BLaER1 (cell line): ENCODE measurements at regions not wholly inside any gene's neighbourhood (a gene's known extent, or its start where the extent isn't known, plus 50 kb on each side); places are given as distances from the start of the nearest gene placed in this dataset.
"Not testable (repeated sequence)": the region's sequence is repeated elsewhere in the genome, so short reads cannot be mapped to it uniquely, and the experiment has no call there.

Experiments
- H3K27ac ChIP-seq: shearing (Covaris generic); formaldehyde crosslinking; 2 replicates; pipeline ENCODE4 v1.8.1; 2022
- H3K27me3 ChIP-seq: shearing (Covaris generic); formaldehyde crosslinking; 2 replicates; pipeline ENCODE4 v1.8.1; 2022
- H3K36me3 ChIP-seq: shearing (Covaris generic); formaldehyde crosslinking; 2 replicates; pipeline ENCODE4 v1.8.1; 2022
- H3K4me1 ChIP-seq: shearing (Covaris generic); formaldehyde crosslinking; 2 replicates; pipeline ENCODE4 v1.8.1; 2022
- H3K4me2 ChIP-seq: shearing (Covaris generic); formaldehyde crosslinking; 2 replicates; pipeline ENCODE4 v1.8.1; 2022
- H3K4me3 ChIP-seq: shearing (Covaris generic); formaldehyde crosslinking; 2 replicates; pipeline ENCODE4 v1.8.1; 2022
- H3K9ac ChIP-seq: shearing (Covaris generic); formaldehyde crosslinking; 2 replicates; pipeline ENCODE4 v1.8.1; 2022
- H3K9me3 ChIP-seq: shearing (Covaris generic); formaldehyde crosslinking; 2 replicates; pipeline ENCODE4 v1.8.1; 2022
- H4K20me1 ChIP-seq: shearing (Covaris generic); formaldehyde crosslinking; 2 replicates; pipeline ENCODE4 v1.8.1; 2022
- Cebpa-rat ChIP-seq: shearing (Covaris generic); IDR thresholded peaks from 2 replicates; pipeline ENCODE4 v1.8.1; 2022

DNA sequence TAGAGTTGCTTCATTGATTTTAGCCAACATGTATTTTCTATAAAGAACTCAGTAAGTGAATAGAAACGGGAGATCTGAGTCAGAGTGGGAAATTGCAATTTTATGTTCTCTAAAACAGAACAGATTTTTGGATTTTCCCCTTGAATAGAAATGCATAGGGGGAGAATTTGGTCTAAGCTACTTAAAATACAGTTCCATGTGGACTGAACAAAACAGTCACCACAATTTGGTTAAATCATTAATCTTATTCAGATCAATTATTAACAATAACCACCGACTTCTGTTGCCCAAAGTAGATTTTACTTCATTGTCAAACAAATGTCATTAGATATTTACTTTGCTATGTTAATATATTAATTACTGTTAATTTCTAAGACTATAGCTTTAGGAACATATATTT, 107.7 kb downstream of the SCG2 start:
- no peak for TF ChIP-seq Cebpa-rat
- H3K4me3 ChIP-seq: no peak overlapping the region
- no peak overlapping the region for H3K4me2 ChIP-seq
- H3K36me3 ChIP-seq: no peaks in the 10 kb centered on the region
- no peaks in the 10 kb centered on the region for H4K20me1 ChIP-seq
- H3K9me3 ChIP-seq: peaks cover 56% of the 10 kb centered on the region
- H3K9ac ChIP-seq: no peak overlapping the region
- no peaks in the 10 kb centered on the region for H3K27me3 ChIP-seq
- peaks cover 11% of the 10 kb centered on the region for H3K4me1 ChIP-seq
- no peak overlapping the region for H3K27ac ChIP-seq

- no peak overlapping the region for H3K4me2 ChIP-seq
- H3K27ac ChIP-seq: no peak overlapping the region
- TF ChIP-seq Cebpa-rat: no peak
Observed at GRCh38 chr2:223494942-223495341, 107.2 kb downstream of the SCG2 start.

DNA sequence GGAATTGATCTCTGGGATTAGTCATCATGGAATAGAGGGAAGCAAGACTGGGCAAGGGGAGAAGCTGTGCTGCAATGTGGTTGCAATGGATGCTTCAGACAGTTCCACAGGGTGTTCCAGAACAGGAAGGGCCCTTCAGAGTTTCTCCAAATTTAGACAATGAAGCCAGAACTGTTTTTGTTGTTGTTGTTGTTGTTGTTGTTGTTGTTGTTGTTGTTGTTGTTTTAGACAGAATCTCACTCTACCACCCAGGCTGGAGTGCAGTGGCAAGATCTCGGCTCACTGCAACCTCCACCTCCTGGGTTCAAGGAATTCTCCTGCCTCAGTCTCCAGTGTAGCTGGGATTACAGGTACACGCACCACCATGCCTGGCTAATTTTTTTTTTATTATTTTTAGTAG, 105.3 kb downstream of the SCG2 start:
- H3K9ac ChIP-seq, H3K4me1 ChIP-seq, H3K27ac ChIP-seq, H4K20me1 ChIP-seq, H3K27me3 ChIP-seq, H3K36me3 ChIP-seq, H3K4me2 ChIP-seq, H3K4me3 ChIP-seq: not testable (repeated sequence)
- H3K9me3 ChIP-seq: peaks cover 41% of the 10 kb centered on the region

More at GRCh38 chr2:223494942-223495341, 107.2 kb downstream of the SCG2 start:
- H3K9me3 ChIP-seq: peaks cover 56% of the 10 kb centered on the region
- no peaks in the 10 kb centered on the region for H3K36me3 ChIP-seq
- no peak overlapping the region for H3K4me3 ChIP-seq
- H4K20me1 ChIP-seq: no peaks in the 10 kb centered on the region
- no peaks in the 10 kb centered on the region for H3K27me3 ChIP-seq
- H3K4me1 ChIP-seq: peaks cover 7% of the 10 kb centered on the region
- H3K9ac ChIP-seq: no peak overlapping the region

DNA sequence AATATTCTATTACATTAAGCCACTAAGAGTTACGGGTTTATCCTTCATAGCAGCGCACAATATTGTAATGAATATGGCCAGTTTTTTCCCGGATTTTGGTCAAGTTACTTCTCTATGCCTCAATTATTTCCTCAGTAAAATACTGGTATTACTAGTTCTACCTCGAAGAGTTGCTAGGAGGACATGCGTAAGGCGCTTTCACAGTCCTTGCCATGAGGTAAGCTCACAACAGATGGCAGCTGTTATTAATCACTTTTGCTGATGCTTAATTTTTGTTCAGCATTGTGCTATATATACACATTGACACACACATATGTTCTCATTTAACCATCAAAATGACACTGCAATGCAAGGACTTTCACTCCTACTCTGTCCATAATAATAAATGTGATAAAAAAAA, 101.5 kb downstream of the SCG2 start:
- H3K27me3 ChIP-seq: no peaks in the 10 kb centered on the region
- no peaks in the 10 kb centered on the region for H3K4me1 ChIP-seq
- H3K27ac ChIP-seq: no peak overlapping the region
- no peaks in the 10 kb centered on the region for H3K36me3 ChIP-seq
- H3K4me2 ChIP-seq: no peak overlapping the region
- no peak overlapping the region for H3K4me3 ChIP-seq
- H3K9me3 ChIP-seq: peaks cover 27% of the 10 kb centered on the region
- H4K20me1 ChIP-seq: no peaks in the 10 kb centered on the region
- H3K9ac ChIP-seq: no peak overlapping the region
- no peak for TF ChIP-seq Cebpa-rat

GRCh38 chr2:223501641-223502040, 100.5 kb downstream of the SCG2 start:
- H3K9ac ChIP-seq: no peak overlapping the region
- H3K4me2 ChIP-seq: no peak overlapping the region

GRCh38 chr2:223503746-223504145, 98.4 kb downstream of the SCG2 start:
- Histone ChIP-seq H3K4me1 (no peaks in the 10 kb centered on the region), H3K9ac (no peak overlapping the region), H3K4me3 (no peak overlapping the region), H3K9me3 (peaks cover 7% of the 10 kb centered on the region), H3K36me3 (no peaks in the 10 kb centered on the region), H4K20me1 (no peaks in the 10 kb centered on the region), H3K27ac (no peak overlapping the region), H3K27me3 (no peaks in the 10 kb centered on the region), H3K4me2 (no peak overlapping the region)
- TF ChIP-seq Cebpa-rat: no peak

More at GRCh38 chr2:223501641-223502040, 100.5 kb downstream of the SCG2 start:
- H3K4me3 ChIP-seq: no peak overlapping the region
- no peaks in the 10 kb centered on the region for H3K27me3 ChIP-seq
- no peaks in the 10 kb centered on the region for H4K20me1 ChIP-seq
- H3K36me3 ChIP-seq: no peaks in the 10 kb centered on the region
- TF ChIP-seq Cebpa-rat: no peak
- H3K27ac ChIP-seq: no peak overlapping the region
- peaks cover 18% of the 10 kb centered on the region for H3K9me3 ChIP-seq
- H3K4me1 ChIP-seq: no peaks in the 10 kb centered on the region

DNA sequence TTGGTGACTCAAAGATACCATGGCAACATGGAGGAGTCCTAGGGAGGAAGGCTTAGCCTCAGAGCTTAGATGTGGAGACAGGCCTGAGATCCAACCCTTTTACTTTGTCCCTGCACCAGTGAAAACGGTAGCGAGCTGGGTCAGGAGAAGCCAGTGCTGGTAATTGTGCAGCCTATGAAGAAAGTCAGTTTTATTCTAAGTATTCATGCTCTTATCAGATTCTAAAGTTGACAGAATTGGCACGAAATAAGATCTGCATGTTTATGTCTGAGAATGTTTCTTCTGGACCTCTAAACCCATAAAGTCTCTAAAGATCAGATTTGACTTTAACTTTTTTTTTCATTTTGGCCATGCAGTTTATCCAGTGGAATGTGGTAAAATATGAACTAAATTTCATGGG, 93.8 kb downstream of the SCG2 start:
- no peak overlapping the region for H3K9ac ChIP-seq
- H3K4me3 ChIP-seq: no peak overlapping the region
- peaks cover 7% of the 10 kb centered on the region for H3K9me3 ChIP-seq
- H3K27me3 ChIP-seq: no peaks in the 10 kb centered on the region
- H3K36me3 ChIP-seq: no peaks in the 10 kb centered on the region
- H3K4me1 ChIP-seq: peaks cover 7% of the 10 kb centered on the region
- no peak overlapping the region for H3K4me2 ChIP-seq
- no peak overlapping the region for H3K27ac ChIP-seq
- no peaks in the 10 kb centered on the region for H4K20me1 ChIP-seq
- no peak for TF ChIP-seq Cebpa-rat

DNA sequence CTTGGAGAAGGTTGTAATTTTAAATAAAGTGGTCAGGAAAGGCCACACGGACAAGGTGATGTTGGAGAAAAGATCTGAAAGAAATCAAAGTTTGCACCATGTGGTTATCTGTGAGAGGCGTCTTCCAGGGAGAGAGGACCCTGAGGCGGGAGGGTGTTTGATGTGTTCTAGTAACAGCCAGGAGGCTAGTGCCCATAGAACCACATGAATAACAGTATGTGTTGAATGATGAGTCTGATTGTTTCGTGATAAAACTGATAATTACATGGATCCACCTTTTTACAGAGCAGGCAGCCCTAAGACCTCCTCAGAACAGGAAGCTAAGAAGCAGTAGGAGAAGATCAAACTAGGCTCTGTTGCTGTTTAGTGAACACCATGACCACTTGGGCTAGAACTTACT, 91.4 kb downstream of the SCG2 start:
- H3K9ac ChIP-seq: no peak overlapping the region
- no peaks in the 10 kb centered on the region for H4K20me1 ChIP-seq
- peaks cover 7% of the 10 kb centered on the region for H3K4me1 ChIP-seq
- H3K27ac ChIP-seq: no peak overlapping the region
- no peak for TF ChIP-seq Cebpa-rat
- peak overlapping the region; percentile 41; the same call in 1 of the 2 replicates for H3K4me2 ChIP-seq
- no peaks in the 10 kb centered on the region for H3K27me3 ChIP-seq
- H3K4me3 ChIP-seq: no peak overlapping the region
- H3K36me3 ChIP-seq: no peaks in the 10 kb centered on the region
- H3K9me3 ChIP-seq: no peaks in the 10 kb centered on the region

- Histone ChIP-seq H3K9ac (no peak overlapping the region), H4K20me1 (no peaks in the 10 kb centered on the region), H3K27ac (no peak overlapping the region), H3K4me3 (no peak overlapping the region), H3K9me3 (no peaks in the 10 kb centered on the region), H3K4me1 (peaks cover 7% of the 10 kb centered on the region), H3K4me2 (peak overlapping the region; percentile 41; the same call in 1 of the 2 replicates), H3K36me3 (no peaks in the 10 kb centered on the region), H3K27me3 (no peaks in the 10 kb centered on the region)
- TF ChIP-seq Cebpa-rat: no peak
Observed at GRCh38 chr2:223511168-223511567, 91.0 kb downstream of the SCG2 start.

DNA sequence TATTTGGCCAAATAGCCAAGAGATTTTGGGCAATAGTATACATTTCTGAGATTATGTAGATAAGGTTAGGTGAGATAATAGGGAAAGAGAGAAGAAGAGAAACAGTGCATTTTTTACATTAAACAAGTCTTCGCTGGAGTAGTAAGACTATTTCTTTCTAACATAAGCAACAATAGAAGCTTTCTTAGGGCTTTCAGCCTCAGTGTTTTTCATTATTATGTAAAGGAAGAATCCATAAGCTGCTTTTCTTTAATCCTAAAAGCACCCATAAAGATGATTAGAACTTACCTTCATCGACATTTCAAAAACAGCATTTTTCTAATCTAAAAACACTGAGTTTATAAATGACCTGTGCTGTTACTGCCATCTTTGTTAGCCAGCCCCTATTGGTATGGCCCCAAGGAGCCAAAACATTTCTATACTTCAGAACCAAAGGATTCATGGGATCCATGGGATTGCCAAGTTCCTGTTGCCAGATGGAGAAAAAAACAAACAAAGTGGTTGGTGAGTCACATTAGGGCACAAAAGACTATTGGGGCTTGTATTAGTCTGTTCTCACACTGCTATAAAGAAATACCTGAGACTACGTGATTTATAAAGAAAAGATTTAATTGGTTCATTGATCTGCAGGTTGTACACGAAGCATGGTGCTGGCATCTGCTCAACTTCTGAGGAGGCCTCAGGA, 88.2 kb downstream of the SCG2 start:
- Histone ChIP-seq H3K4me3 (no peak overlapping the region), H3K4me2 (no peak overlapping the region), H3K9ac (no peak overlapping the region), H3K27me3 (no peaks in the 10 kb centered on the region), H3K36me3 (no peaks in the 10 kb centered on the region), H3K9me3 (no peaks in the 10 kb centered on the region), H3K27ac (no peak overlapping the region), H3K4me1 (peaks cover 7% of the 10 kb centered on the region), H4K20me1 (no peaks in the 10 kb centered on the region)
- no peak for TF ChIP-seq Cebpa-rat

- Histone ChIP-seq H3K27me3 (no peaks in the 10 kb centered on the region), H3K9me3 (no peaks in the 10 kb centered on the region), H3K27ac (no peak overlapping the region), H4K20me1 (no peaks in the 10 kb centered on the region), H3K9ac (no peak overlapping the region), H3K4me3 (no peak overlapping the region), H3K4me2 (no peak overlapping the region), H3K36me3 (no peaks in the 10 kb centered on the region), H3K4me1 (no peaks in the 10 kb centered on the region)
- TF ChIP-seq Cebpa-rat: no peak
Observed at GRCh38 chr2:223519471-223519870, 82.7 kb downstream of the SCG2 start.
